ENCODE measurements at regions not wholly inside any gene's neighbourhood (a gene's known extent, or its start where the extent isn't known, plus 50 kb on each side); places are given as distances from the start of the nearest gene placed in this dataset.
A peak's percentile ranks its signal among the peaks of the same experiment; 100 is the strongest.

DNA sequence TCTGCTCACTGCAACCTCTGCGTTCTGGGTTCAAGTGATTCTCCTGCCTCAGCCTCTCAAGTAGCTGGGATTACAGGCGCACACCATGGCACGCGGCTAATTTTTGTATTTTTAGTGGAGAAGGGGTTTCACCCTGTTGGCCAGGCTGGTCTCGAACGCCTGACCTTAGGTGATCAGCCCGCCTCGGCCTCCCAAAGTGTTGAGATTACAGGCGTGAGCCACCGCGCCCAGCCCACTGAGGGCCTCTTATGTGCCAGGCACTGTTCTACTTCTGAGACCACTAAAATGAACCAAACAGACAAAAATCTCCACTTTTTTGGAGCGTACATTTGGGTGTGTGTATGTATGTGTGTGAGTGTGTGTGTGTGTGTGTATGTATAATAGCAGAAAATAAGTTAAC lies 117.2 kb upstream of the H2AZ1 start:
- Histone ChIP-seq H3K27me3 (ENCODE audit: control insufficient read depth, insufficient read depth, low read length) (no peaks in the 10 kb centered on the region), H3K4me3 (ENCODE audit: low read length) (no peak overlapping the region), H3K27ac (ENCODE audit: low read length) (no peak overlapping the region), H3K36me3 (ENCODE audit: control insufficient read depth, insufficient read depth, low read length) (no peaks in the 10 kb centered on the region), H3K9me3 (ENCODE audit: control insufficient read depth, insufficient read depth, low read length) (no peaks in the 10 kb centered on the region), H3K4me1 (ENCODE audit: control insufficient read depth, insufficient read depth, low read length) (no peaks in the 10 kb centered on the region)
- Mint-ChIP-seq H3K9me3 (no peaks in the 10 kb centered on the region), H3K27me3 (ENCODE audit: low read depth in 2 of 2) (peaks cover 22 to 29% of the 10 kb centered on the region in 2 donors), H3K36me3 (no peaks in the 10 kb centered on the region), H3K4me3 (no peak overlapping the region), H3K27ac (no peak overlapping the region), H3K4me1 (no peaks in the 10 kb centered on the region)
- no peak for ATAC-seq
- WGBS (ENCODE audit: insufficient coverage): 79% methylated on average over 11 of the region's 12 CpGs
- intact Hi-C loops (cut with micrococcal nuclease): no loop called here
- no peak for DNase-seq
- TF ChIP-seq, protein P1, sequence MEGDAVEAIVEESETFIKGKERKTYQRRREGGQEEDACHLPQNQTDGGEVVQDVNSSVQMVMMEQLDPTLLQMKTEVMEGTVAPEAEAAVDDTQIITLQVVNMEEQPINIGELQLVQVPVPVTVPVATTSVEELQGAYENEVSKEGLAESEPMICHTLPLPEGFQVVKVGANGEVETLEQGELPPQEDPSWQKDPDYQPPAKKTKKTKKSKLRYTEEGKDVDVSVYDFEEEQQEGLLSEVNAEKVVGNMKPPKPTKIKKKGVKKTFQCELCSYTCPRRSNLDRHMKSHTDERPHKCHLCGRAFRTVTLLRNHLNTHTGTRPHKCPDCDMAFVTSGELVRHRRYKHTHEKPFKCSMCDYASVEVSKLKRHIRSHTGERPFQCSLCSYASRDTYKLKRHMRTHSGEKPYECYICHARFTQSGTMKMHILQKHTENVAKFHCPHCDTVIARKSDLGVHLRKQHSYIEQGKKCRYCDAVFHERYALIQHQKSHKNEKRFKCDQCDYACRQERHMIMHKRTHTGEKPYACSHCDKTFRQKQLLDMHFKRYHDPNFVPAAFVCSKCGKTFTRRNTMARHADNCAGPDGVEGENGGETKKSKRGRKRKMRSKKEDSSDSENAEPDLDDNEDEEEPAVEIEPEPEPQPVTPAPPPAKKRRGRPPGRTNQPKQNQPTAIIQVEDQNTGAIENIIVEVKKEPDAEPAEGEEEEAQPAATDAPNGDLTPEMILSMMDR (IDR thresholded peaks at IDR 0.05): no peak

DNA sequence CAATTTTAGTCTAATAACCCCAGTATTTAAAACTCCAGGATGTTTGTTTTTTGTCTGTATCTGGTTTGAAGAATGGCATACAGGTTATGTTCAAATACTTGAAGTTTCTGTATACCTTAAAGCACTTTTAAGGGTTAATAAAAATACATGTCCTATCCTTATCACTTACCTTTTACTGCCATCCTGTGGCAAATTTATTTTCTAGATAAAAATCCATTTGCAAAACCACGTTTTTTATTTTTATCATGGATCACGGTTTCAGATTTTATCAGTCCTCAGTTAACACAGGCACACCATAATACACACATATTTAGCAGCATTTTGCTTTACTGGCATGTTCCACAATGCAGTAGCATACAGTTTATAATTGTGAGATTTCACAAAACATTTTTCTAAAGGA lies 113.3 kb upstream of the H2AZ1 start:
- TF ChIP-seq, protein P1 (IDR thresholded peaks at IDR 0.05): no peak
- no peak for ATAC-seq
- Mint-ChIP-seq H3K27ac (no peak overlapping the region), H3K4me1 (no peaks in the 10 kb centered on the region), H3K9me3 (no peaks in the 10 kb centered on the region), H3K36me3 (no peaks in the 10 kb centered on the region), H3K27me3 (ENCODE audit: low read depth in 2 of 2) (peaks cover 24 to 25% of the 10 kb centered on the region in 2 donors), H3K4me3 (no peak overlapping the region)
- Histone ChIP-seq H3K4me3 (ENCODE audit: low read length) (no peak overlapping the region), H3K36me3 (ENCODE audit: control insufficient read depth, insufficient read depth, low read length) (no peaks in the 10 kb centered on the region), H3K4me1 (ENCODE audit: control insufficient read depth, insufficient read depth, low read length) (no peaks in the 10 kb centered on the region), H3K27ac (ENCODE audit: low read length) (no peak overlapping the region), H3K27me3 (ENCODE audit: control insufficient read depth, insufficient read depth, low read length) (no peaks in the 10 kb centered on the region), H3K9me3 (ENCODE audit: control insufficient read depth, insufficient read depth, low read length) (no peaks in the 10 kb centered on the region)
- intact Hi-C loops (cut with micrococcal nuclease): no loop called here
- peak in 1 of 2 donors; percentile 26 for DNase-seq
- 13% methylated on average over 2 of the region's 2 CpGs for whole genome bisulfite sequencing (ENCODE audit: insufficient coverage)

DNA sequence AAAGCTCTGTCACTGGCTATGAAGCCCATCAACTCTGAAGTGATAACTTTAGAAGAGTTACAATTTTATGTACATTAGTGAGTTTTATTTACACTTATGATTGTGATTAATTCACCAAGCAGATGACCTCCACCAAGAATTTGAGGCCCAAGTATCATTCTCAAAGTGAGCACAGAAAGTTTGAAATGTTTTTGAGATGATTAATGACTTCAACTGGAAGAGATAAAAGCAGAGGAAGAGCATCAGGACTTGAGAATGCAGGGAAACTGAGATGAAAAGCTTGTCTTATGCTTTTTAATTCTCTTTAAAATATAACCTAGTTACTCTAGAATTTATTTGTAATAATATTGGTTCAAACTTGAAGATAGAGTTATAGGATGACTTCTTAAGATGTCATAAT lies 112.8 kb upstream of the H2AZ1 start:
- no peak overlapping the region for H3K4me3 ChIP-seq (ENCODE audit: low read length)
- intact Hi-C loops (cut with micrococcal nuclease): no loop called here
- H3K27ac ChIP-seq (ENCODE audit: low read length): no peak overlapping the region
- H3K4me3 Mint-ChIP-seq: no peak overlapping the region
- ATAC-seq: no peak
- no peak overlapping the region for H3K27ac Mint-ChIP-seq
- TF ChIP-seq, protein P1 (IDR thresholded peaks at IDR 0.05): no peak
- no peaks in the 10 kb centered on the region for H3K4me1 Mint-ChIP-seq
- no peaks in the 10 kb centered on the region for H3K9me3 Mint-ChIP-seq
- H3K27me3 ChIP-seq (ENCODE audit: control insufficient read depth, insufficient read depth, low read length): no peaks in the 10 kb centered on the region
- H3K36me3 ChIP-seq (ENCODE audit: control insufficient read depth, insufficient read depth, low read length): no peaks in the 10 kb centered on the region
- no peaks in the 10 kb centered on the region for H3K36me3 Mint-ChIP-seq
- no peaks in the 10 kb centered on the region for H3K4me1 ChIP-seq (ENCODE audit: control insufficient read depth, insufficient read depth, low read length)
- no peak for DNase-seq
- peaks cover 21 to 23% of the 10 kb centered on the region in 2 donors for H3K27me3 Mint-ChIP-seq (ENCODE audit: low read depth in 2 of 2)
- no peaks in the 10 kb centered on the region for H3K9me3 ChIP-seq (ENCODE audit: control insufficient read depth, insufficient read depth, low read length)

DNA sequence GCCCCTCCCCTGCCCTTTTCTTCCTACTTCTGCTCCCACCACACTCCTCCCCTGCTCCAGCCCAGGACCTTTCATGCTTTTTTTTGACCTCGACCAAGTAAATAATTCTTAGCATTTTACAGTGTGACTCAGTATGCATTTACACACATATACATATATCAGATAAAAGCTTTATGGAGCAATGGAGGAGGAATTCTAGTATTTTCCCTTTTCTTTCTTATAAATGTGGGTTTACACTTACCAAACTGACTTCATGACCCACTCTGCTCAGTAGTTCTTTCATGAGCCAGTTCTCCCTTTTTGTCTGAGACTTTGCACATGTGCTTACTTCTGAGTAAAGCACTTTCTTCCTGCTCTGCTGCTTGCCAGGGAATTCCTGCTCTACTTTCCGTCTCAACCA lies 111.8 kb upstream of the H2AZ1 start:
- H3K27ac ChIP-seq (ENCODE audit: low read length): no peak overlapping the region
- H3K9me3 Mint-ChIP-seq: no peaks in the 10 kb centered on the region
- 81% methylated on average over 2 of the region's 2 CpGs for WGBS (ENCODE audit: insufficient coverage)
- DNase-seq (no peak), ATAC-seq (no peak)
- no peaks in the 10 kb centered on the region for H3K4me1 ChIP-seq (ENCODE audit: control insufficient read depth, insufficient read depth, low read length)
- H3K4me1 Mint-ChIP-seq: no peaks in the 10 kb centered on the region
- H3K36me3 Mint-ChIP-seq: no peaks in the 10 kb centered on the region
- no peaks in the 10 kb centered on the region for H3K27me3 ChIP-seq (ENCODE audit: control insufficient read depth, insufficient read depth, low read length)
- TF ChIP-seq, protein P1 (IDR thresholded peaks at IDR 0.05): no peak
- H3K27ac Mint-ChIP-seq: no peak overlapping the region
- H3K9me3 ChIP-seq (ENCODE audit: control insufficient read depth, insufficient read depth, low read length): no peaks in the 10 kb centered on the region
- H3K27me3 Mint-ChIP-seq (ENCODE audit: low read depth in 2 of 2): peaks cover 17 to 23% of the 10 kb centered on the region in 2 donors
- H3K4me3 ChIP-seq (ENCODE audit: low read length): no peak overlapping the region
- intact Hi-C loops (cut with micrococcal nuclease): no loop called here
- no peak overlapping the region for H3K4me3 Mint-ChIP-seq
- H3K36me3 ChIP-seq (ENCODE audit: control insufficient read depth, insufficient read depth, low read length): no peaks in the 10 kb centered on the region
